Nephron (organoid): ENCODE measurements at regions not wholly inside any gene's neighbourhood (a gene's known extent, or its start where the extent isn't known, plus 50 kb on each side); places are given as distances from the start of the nearest gene placed in this dataset.
"Not testable (repeated sequence)": the region's sequence is repeated elsewhere in the genome, so short reads cannot be mapped to it uniquely, and the experiment has no call there.

Experiments used
- H3K27ac Mint-ChIP-seq, 3 experiments: 2 replicates each; pipeline ENCODE4 v1.8.0; 2020; ENCODE audit warnings: mixed read lengths in 3 of 3, mild to moderate bottlenecking in 2 of 3, moderate library complexity in 1 of 3
- H3K27me3 Mint-ChIP-seq: 2 replicates; pipeline ENCODE4 v1.8.0; 2021; ENCODE audit warnings: low read depth, mild to moderate bottlenecking, moderate library complexity, mixed read lengths
- H3K36me3 Mint-ChIP-seq: 2 replicates; pipeline ENCODE4 v1.8.0; 2020; ENCODE audit warnings: low read depth, mixed read lengths
- H3K4me1 Mint-ChIP-seq: 2 replicates; pipeline ENCODE4 v1.8.0; 2020; ENCODE audit warnings: mixed read lengths
- H3K4me3 Mint-ChIP-seq, 3 experiments: 2 replicates each; pipeline ENCODE4 v1.8.0; 2020; ENCODE audit warnings: mild to moderate bottlenecking in 3 of 3, mixed read lengths in 3 of 3, moderate library complexity in 2 of 3
- H3K9me3 Mint-ChIP-seq: 2 replicates; pipeline ENCODE4 v1.8.0; 2020; ENCODE audit warnings: mixed read lengths
- CTCF ChIP-seq, 3 experiments: fragments of 200-600 bp; sonication (generic); IDR thresholded peaks; one replicate each; pipeline ENCODE4 v1.5.0; 2021; ENCODE audit warnings: antibody characterized with exemption in 3 of 3; ENCODE audit not compliant: unreplicated experiment in 3 of 3

- Mint-ChIP-seq H3K9me3 (peaks cover 3% of the 10 kb centered on the region), H3K27me3 (no peaks in the 10 kb centered on the region), H3K4me1 (no peaks in the 10 kb centered on the region), H3K4me3 (no peak overlapping the region), H3K36me3 (no peaks in the 10 kb centered on the region), H3K27ac (no peak overlapping the region)
- TF ChIP-seq CTCF (IDR thresholded peaks at IDR 0.05; ENCODE audit: unreplicated experiment in 3 of 3), result no peak
Observed at GRCh38 chr10:22824520-22824919, 103.3 kb upstream of the ARMC3 start.

GRCh38 chr10:22823109-22823508 lies 104.7 kb upstream of the ARMC3 start:
- Mint-ChIP-seq H3K36me3 (no peaks in the 10 kb centered on the region), H3K4me3 (no peak overlapping the region), H3K4me1 (no peaks in the 10 kb centered on the region), H3K27me3 (no peaks in the 10 kb centered on the region), H3K27ac (peak overlapping the region in 2 of 3 experiments; percentile 30 to 37), H3K9me3 (no peaks in the 10 kb centered on the region)
- no peak for TF ChIP-seq CTCF (IDR thresholded peaks at IDR 0.05; ENCODE audit: unreplicated experiment in 3 of 3)

- not testable (repeated sequence) for H3K9me3 Mint-ChIP-seq, H3K4me1 Mint-ChIP-seq, H3K27me3 Mint-ChIP-seq, H3K4me3 Mint-ChIP-seq, H3K27ac Mint-ChIP-seq, H3K36me3 Mint-ChIP-seq
Observed at GRCh38 chr10:22821921-22822320, 105.9 kb upstream of the ARMC3 start.

- Mint-ChIP-seq H3K36me3 (no peaks in the 10 kb centered on the region), H3K9me3 (no peaks in the 10 kb centered on the region), H3K27ac (no peak overlapping the region), H3K4me3 (no peak overlapping the region), H3K4me1 (no peaks in the 10 kb centered on the region), H3K27me3 (no peaks in the 10 kb centered on the region)
- TF ChIP-seq CTCF (IDR thresholded peaks at IDR 0.05; ENCODE audit: unreplicated experiment in 3 of 3), result no peak
Observed at GRCh38 chr10:22821501-22821900, 106.4 kb upstream of the ARMC3 start.

GRCh38 chr10:22816298-22816653 lies 101.9 kb upstream of the PIP4K2A start:
- Mint-ChIP-seq H3K4me1 (peaks cover 11% of the 10 kb centered on the region), H3K36me3 (no peaks in the 10 kb centered on the region), H3K9me3 (peaks cover 1% of the 10 kb centered on the region), H3K27me3 (no peaks in the 10 kb centered on the region), H3K4me3 (no peak overlapping the region), H3K27ac (no peak overlapping the region)
- TF ChIP-seq CTCF (IDR thresholded peaks at IDR 0.05; ENCODE audit: unreplicated experiment in 3 of 3), result no peak

- Mint-ChIP-seq H3K4me3 (no peak overlapping the region), H3K27me3 (no peaks in the 10 kb centered on the region), H3K27ac (no peak overlapping the region), H3K9me3 (peaks cover 8% of the 10 kb centered on the region), H3K4me1 (peaks cover 10% of the 10 kb centered on the region), H3K36me3 (no peaks in the 10 kb centered on the region)
- no peak for TF ChIP-seq CTCF (IDR thresholded peaks at IDR 0.05; ENCODE audit: unreplicated experiment in 3 of 3)
Observed at GRCh38 chr10:22810643-22811465, 96.5 kb upstream of the PIP4K2A start.
